Stimulated activated CD4-positive, alpha-beta T cell treated with anti-CD3 and anti-CD28 coated beads, TNF-alpha, amount 100 ng/mL, for 4 hours (primary cell): ENCODE measurements at regions not wholly inside any gene's neighbourhood (a gene's known extent, or its start where the extent isn't known, plus 50 kb on each side); places are given as distances from the start of the nearest gene placed in this dataset.
A peak's percentile ranks its signal among the peaks of the same experiment; 100 is the strongest.
"Not testable (repeated sequence)": the region's sequence is repeated elsewhere in the genome, so short reads cannot be mapped to it uniquely, and the experiment has no call there.

Source experiments
- DNase-seq, 3 experiments: peaks; one replicate each; pipeline ENCODE4 v3.0.0-alpha.2; 2020; ENCODE audit warnings: low read depth in 3 of 3

DNA sequence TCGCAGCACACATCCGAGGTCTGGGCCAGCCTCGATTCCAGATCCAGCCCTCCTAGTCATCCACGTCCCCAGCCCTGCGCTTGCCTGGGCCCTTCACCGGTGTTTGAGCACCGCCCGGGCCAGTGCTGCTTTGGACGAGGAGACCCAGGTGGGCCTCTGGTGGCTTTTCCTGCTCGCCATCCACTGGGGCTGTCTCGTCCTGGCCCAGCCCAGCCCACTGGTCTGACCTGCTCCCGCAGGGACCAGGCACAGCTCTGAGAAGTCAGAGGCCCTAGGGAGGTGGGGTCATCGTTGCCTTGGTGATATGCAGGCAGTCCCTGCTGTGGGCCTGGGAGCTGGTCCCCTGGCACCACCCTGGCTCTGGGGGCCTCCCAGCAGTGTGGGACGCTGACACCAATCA is 200.8 kb downstream of the USP22 start:
- not testable (repeated sequence) for DNase-seq

DNA sequence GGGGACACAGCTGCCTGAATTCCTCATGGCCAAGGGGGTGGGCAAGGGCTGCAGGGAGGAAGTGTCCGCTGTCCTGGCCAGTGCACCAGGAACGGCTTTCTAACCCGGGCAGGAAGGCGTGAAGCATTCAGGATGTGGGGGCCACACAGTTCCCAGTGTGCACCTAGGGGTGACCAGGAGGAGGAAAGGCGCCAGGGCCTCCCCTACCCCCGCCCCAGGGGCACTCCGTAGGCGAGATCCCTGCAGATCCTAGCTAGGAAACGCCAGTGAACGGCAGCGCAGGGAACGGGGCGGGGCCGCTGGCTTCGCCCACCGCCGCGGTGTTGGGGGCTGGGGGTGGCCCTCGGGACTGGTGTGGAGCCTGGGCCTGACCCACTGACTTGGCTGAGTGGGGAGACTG is 199.6 kb downstream of the USP22 start:
- not testable (repeated sequence) for DNase-seq

GRCh38 chr17:20843799-20844553 is 198.8 kb downstream of the USP22 start:
- peak in 2 of 3 experiments; percentile 20 to 23 for DNase-seq

DNA sequence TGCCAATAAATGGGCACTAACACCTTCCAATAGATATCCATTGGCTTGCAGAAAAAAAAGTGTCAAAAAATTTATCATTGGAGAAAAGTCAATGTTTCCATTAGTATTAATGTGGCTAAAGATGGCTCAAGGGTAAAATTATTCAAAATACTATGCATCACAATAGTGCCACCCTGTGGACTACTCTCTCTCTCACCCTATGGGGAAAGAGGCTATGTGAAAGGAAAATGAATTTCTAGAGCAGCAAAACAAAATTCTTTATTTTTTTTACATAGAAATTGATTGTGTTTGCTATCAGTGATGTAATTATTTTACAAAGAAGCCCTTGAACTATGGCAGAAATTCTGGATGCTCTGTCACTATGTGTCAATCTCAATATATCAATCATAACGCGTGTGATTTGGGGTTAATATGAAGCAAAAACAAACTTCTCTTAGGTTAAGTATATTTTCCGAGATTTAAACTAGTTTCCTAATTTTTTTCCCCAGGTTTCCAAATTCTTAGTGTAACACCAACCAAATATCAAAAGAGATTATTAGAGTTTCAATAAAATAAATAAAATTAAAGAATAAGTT is 193.9 kb downstream of the USP22 start:
- not testable (repeated sequence) for DNase-seq

DNA sequence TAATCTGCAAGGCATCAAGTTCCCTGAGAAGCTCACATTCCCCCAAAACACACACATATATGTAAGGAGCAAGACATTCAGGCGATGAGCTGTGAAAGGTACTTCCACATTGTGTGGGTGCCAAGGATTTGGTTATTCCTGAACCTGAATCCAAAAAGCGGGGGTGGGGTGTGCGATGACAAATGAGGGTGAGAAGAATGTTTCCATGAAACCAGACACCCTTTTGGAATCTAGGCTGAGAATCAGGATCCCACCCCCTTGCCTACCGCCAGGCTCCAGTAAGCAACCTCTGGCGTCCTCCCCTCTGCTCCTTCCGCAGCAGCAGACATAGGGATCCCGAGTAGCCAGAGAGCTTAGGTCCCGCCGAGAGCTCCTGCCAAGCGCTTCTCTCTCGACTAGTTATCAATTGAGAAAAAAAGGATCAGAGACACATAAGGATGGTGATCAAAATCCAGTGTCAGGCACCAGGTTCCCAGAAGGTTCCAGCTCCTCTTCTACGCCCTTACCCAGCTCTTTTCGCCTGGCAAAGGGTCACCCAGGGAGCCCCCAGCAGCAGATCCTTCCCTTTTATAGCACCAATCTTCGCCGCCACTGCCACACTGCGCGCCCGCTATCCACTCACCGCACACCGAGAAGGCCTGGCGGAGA is 191.1 kb downstream of the USP22 start:
- DNase-seq, result not testable (repeated sequence)

GRCh38 chr17:20852239-20852989 is 190.4 kb downstream of the USP22 start:
- no peak for DNase-seq

DNA sequence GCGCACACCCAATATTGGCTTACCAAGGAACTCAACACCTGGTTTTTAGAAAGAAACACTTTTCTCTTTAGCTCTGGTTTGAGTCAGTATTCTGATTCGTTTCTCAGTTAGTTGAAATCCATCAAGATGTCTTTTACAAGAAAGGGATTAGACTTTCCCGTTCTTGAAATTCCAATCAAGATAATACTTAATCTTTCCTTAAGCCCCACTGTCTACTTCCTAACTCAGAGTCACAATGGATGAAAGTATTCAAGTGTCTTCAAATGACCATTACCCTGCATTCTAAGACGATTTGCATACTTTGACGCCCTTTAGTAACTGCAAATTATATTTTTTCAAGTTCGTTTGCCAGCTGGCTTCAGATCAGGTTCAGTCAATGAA is 189.8 kb downstream of the USP22 start:
- DNase-seq, result no peak

- DNase-seq, result not testable (repeated sequence)
Measured at GRCh38 chr17:20855910-20856470, 186.8 kb downstream of the USP22 start.

GRCh38 chr17:20866444-20867209 is 176.2 kb downstream of the USP22 start:
- DNase-seq, result not testable (repeated sequence)

DNA sequence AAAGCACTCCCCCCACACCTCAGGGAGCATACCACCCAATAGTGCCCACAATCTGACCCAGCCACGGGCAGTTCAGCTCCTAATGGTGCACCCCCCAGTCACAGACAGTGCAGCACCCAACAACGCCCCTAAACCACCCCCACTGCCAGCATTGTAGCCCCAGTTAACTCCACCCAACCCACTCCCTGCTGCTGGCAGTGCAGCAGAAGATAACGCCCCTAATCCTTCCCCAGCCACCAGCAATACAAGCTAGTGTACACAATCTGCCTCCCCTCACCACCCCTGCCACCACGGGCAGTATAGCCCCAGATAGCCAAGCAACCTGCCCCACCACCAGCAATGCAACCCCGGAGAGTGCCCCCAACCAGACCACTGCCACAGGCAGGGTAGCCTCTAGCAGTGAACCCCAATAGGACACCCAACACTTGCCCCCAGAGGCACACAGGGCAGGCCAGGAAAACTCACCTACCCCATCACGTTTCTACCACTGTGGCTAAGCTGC is 175.3 kb downstream of the USP22 start:
- DNase-seq, result not testable (repeated sequence)

DNA sequence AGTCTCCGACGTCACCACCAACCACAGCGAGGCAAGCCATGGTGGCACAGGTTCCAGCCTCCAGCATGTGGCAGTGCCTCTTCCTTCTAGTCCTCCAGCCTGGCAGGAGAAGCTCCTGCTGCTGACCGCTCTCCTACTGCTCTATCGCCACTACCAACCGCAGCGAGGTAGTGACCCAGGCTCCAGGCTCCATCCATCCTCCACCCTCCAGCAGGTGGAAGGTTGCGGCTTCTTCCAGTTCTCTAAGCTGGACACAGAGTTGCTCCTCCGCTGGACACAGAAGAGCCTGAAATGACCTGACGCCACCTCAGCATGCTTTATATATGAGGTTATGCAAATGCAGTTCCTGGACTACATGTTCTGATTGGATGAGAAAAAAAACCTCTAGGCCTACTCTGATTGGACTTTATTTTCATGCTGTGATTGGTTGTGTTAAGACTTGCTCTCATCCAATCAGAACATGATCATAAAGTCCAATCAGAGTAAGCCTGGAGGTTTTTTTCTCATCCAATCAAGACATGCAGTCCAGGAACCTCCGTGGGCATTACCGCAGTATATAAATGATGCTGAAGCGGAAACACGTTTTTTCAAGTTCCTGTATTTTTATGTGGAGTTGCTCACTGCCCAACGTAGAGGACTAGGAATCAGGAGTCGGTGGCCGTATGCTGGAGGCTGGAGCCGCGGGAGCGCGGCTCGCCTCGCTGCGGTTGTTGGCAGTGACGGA is 174.7 kb downstream of the USP22 start:
- not testable (repeated sequence) for DNase-seq

- DNase-seq, result not testable (repeated sequence)
Measured at GRCh38 chr17:20868662-20869007, 174.2 kb downstream of the USP22 start.

DNA sequence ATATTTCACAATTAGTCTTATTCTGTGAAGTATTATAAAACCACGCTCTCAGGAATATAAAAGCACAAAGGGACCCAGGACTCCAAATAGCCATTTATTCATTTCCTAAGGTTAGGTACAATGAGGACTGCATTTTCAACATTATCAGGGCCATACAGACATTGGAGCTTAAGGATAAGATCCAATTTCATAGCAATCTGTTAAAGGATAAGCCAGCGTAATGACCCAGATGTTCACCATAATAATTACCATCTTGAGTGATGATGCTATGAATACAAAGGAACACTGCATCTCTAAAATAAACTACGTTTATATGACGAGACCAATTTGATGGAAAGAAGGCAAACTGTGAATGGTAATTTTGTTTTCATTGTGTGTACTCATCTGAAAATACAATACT is 169.6 kb downstream of the USP22 start:
- DNase-seq, result not testable (repeated sequence)

DNA sequence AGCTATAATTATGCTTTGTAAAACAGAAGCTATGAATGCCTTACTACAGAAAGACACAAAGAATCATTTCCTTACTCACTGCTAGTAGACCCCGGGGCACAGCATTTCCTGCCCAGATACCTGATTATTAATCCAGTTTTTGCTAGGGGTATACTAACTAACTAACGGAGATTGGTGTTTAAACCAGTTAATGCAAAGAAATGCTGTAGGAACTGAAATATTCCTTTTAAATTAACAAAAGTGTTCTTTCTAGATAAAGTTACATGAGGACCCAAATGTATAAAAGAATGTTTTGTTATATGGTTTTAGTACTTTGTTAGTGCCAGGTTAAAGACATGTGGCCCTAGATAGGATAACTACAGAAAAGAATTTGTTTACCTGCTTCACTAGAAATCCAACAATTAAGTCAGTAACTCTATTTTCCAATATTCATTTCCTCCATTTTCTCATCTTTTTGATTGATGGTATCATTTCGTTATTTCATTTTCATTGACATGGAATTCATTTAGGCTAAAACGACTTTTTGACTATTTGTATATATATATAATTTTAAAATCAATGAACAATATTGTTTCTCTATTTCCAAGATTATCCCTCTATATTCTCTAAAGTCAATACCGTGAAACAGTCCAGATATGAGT is 169.0 kb downstream of the USP22 start:
- not testable (repeated sequence) for DNase-seq

DNA sequence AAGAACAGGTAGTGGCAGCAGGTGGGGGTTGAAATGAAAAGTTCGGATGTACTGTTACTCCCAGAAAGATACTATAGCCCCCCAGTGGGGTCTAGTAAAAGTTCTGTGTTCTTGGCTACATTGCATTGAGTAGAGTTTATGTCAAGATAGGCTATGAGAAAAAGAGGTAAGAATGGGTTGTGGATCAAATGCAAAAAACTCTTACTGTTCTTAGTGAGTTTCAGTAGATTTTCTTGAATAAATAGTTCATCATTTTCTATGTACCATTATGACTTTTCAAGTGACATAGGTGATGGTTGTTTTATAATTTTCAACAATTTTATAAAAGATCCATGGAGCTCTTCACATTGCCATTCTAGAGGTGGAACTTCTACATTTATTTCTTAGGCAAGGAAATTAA is 165.4 kb downstream of the USP22 start:
- not testable (repeated sequence) for DNase-seq

DNA sequence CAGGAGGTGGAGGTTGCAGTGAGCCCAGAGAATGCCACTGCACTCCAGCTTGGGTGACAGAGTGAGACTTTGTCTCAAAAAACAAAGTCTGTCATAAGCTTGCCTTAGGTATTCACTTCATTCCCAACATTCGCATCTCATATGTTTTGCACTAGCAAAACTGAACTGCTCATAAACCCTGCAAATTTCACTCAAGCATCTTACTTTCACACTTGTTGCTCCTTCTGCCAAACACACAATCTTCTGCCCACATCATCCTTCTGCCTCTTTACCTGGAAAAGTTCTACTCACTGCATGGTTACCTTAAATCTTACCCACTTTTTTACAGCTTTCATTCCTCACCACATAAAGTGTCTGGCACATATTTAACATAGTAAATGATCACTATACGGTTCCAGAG is 152.5 kb downstream of the USP22 start:
- DNase-seq, result no peak

- DNase-seq, result not testable (repeated sequence)
Measured at GRCh38 chr17:20895426-20895825, 147.4 kb downstream of the USP22 start.

DNA sequence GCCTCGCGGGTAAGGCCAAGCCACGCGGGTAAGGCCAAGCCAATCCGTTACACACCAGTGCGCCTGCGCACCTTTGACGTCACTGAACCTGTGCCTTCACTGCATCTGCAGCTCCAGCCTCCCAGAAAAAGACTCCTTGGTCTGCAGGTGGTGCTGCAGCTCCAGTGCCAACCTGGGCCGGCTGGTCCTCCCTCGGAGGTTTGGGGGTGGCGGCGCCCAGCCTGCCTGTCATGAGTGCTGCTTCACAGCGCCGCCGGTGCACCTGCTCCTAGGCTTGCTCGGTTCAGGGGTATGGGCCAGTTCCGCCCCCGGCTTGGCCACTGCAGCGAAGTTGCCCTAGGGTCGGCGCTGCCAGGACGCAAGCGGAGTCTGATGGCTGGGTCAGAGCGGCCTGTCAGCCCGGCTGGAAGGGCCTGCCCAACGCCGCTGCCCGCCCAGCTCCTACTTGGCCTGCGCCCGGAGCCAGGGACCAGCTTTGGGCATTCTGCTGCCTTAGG is 146.6 kb downstream of the USP22 start:
- DNase-seq, result no peak

- DNase-seq, result not testable (repeated sequence)
Measured at GRCh38 chr17:20898726-20899125, 144.1 kb downstream of the USP22 start.

DNA sequence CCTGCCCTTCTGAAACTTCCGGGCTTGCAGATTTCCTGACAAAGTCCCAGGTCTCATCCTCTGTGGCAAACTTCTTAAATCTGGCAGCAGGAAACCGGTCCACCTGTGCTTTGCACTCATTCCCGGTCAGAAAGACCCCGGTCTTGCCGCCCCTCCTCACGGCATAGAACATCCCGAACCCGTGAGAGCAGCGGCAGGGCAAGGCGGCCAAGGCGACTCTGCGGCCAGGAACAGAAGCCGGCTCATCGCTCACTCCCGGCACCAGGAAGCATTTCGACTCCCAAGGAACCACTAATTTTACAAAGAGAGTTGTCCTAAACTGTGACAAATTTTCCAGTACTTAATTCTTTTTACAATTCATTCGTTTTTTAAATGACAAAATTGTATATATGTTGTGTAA is 140.3 kb downstream of the USP22 start:
- not testable (repeated sequence) for DNase-seq
